Esophagus muscularis mucosa (tissue), 4 donors: ENCODE measurements at regions not wholly inside any gene's neighbourhood (a gene's known extent, or its start where the extent isn't known, plus 50 kb on each side); places are given as distances from the start of the nearest gene placed in this dataset.

Experiments
- CTCF ChIP-seq, 3 experiments: fragments of 200-600 bp in 2 of 3; fragments of 450-650 bp in 1 of 3; sonication (generic) in 2 of 3; IDR thresholded peaks; one replicate each; pipeline ENCODE4 v1.5.1; 2017 to 2019; ENCODE audit warnings: antibody characterized with exemption in 3 of 3, mild to moderate bottlenecking in 2 of 3, moderate library complexity in 1 of 3
- EP300 ChIP-seq: sonication (generic); formaldehyde crosslinking; IDR thresholded peaks from one replicate; pipeline ENCODE4 v1.6.1; 2017; ENCODE audit warnings: antibody characterized with exemption
- POLR2A ChIP-seq: fragments of 450-650 bp; IDR thresholded peaks from one replicate; pipeline ENCODE4 v1.6.1; 2017; ENCODE audit warnings: antibody characterized with exemption, moderate library complexity, mild to moderate bottlenecking, low read depth
- POLR2AphosphoS5 ChIP-seq, 2 donors: sonication (generic); formaldehyde crosslinking; IDR thresholded peaks; one replicate each; pipeline ENCODE4 v1.6.1; 2017; ENCODE audit warnings: antibody characterized with exemption in 2 of 2

- no peak for TF ChIP-seq CTCF (IDR thresholded peaks at IDR 0.05)
- TF ChIP-seq POLR2A = no peak
- TF ChIP-seq EP300 = no peak
- no peak for TF ChIP-seq POLR2AphosphoS5 (IDR thresholded peaks at IDR 0.05)
These were observed 166.4 kb upstream of the ADO start for GRCh38 chr10:62638062-62638477.
